ENCODE measurements at regions not wholly inside any gene's neighbourhood (a gene's known extent, or its start where the extent isn't known, plus 50 kb on each side); places are given as distances from the start of the nearest gene placed in this dataset.

DNA sequence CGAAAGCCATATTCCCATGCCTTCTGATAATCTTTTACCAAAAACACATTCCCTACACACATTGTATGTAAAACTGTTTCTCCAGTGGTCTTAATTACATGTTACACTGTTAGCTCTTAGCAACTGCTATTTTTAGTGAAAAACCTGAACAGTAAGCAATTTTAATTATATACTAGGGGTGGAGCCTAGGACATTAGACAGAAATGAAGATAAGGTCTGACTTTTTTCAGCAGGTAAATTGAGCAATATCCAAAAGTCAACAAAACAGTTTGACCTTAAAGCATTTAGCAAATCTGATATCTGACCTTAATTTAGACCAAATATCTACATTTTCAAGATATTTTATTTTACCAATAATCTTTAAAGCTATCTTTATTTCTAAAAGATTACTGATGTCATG, 60.2 kb downstream of the PDE6H start:
- Histone ChIP-seq H3K9me3 (no peaks in the 10 kb centered on the region), H3K4me3 (no peak overlapping the region), H3K27me3 (no peaks in the 10 kb centered on the region), H3K36me3 (no peaks in the 10 kb centered on the region), H3K4me1 (peaks cover 9 to 21% of the 10 kb centered on the region in 2 donors), H3K27ac (no peak overlapping the region)
- ATAC-seq (no peak), DNase-seq (no peak)
- TF ChIP-seq, protein P1, sequence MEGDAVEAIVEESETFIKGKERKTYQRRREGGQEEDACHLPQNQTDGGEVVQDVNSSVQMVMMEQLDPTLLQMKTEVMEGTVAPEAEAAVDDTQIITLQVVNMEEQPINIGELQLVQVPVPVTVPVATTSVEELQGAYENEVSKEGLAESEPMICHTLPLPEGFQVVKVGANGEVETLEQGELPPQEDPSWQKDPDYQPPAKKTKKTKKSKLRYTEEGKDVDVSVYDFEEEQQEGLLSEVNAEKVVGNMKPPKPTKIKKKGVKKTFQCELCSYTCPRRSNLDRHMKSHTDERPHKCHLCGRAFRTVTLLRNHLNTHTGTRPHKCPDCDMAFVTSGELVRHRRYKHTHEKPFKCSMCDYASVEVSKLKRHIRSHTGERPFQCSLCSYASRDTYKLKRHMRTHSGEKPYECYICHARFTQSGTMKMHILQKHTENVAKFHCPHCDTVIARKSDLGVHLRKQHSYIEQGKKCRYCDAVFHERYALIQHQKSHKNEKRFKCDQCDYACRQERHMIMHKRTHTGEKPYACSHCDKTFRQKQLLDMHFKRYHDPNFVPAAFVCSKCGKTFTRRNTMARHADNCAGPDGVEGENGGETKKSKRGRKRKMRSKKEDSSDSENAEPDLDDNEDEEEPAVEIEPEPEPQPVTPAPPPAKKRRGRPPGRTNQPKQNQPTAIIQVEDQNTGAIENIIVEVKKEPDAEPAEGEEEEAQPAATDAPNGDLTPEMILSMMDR (IDR thresholded peaks at IDR 0.05 in 4 of 5, conservative IDR thresholded peaks at IDR 0.05 in 1 of 5): no peak
- TF ChIP-seq POLR2A (IDR thresholded peaks at IDR 0.05): no peak
- intact Hi-C loops (cut with DNase I; ENCODE audit: low total_unique reads) (no loop called here), in situ Hi-C loops (cut with MboI; ENCODE audit: low sequenced_read_pairs in 4 of 4) (no loop called here)

DNA sequence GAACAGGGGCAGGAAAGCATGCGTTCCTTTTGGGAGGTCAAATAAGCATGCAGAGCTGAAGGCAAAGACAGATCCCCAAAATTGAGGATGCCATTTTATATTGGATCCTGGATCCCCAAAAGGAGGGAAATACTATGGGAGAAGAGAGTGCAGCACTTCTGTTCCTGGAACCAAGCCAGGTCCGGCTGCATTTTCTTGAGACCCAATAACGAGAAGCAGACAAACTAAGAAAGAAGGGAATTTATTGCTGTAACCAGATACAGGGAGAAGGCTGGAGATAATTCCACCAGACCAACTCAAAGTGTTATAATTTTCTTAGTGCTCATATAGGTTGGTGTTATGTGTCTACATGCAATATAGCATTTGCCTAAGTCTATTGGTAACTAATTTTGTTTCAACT, 60.8 kb downstream of the PDE6H start:
- no peak for ATAC-seq
- in situ Hi-C loops (cut with MboI; ENCODE audit: low sequenced_read_pairs in 4 of 4): no loop called here

DNA sequence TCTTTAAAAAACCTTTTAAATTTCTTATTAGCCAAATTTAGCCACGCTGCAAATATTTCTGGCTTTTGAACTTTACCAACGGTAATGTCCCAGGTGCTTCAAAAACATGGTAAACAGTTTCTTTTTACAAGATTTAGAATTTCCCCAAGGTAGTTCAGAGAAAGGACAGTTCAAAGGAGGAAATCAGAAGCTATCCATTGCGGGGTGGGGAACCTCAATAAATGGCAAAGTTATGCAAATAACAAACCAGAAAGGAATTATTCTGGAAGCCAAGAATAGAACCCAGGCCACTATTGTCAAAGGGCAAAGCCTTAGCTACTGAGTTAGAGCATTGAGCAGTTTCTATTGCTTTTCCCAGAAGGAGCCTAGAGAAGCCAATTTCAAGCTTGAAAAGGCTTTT, 62.3 kb downstream of the PDE6H start:
- no peak overlapping the region for H3K4me3 ChIP-seq
- ATAC-seq: no peak

More for the DNA sequence above, 60.8 kb downstream of the PDE6H start:
- Histone ChIP-seq H3K4me1 (peaks cover 9 to 21% of the 10 kb centered on the region in 2 donors), H3K27me3 (no peaks in the 10 kb centered on the region), H3K9me3 (no peaks in the 10 kb centered on the region), H3K4me3 (peak overlapping the region in 1 of 4 donors; percentile 16), H3K36me3 (no peaks in the 10 kb centered on the region), H3K27ac (no peak overlapping the region)
- DNase-seq: no peak
- TF ChIP-seq, protein P1 (IDR thresholded peaks at IDR 0.05 in 4 of 5, conservative IDR thresholded peaks at IDR 0.05 in 1 of 5): no peak
- TF ChIP-seq POLR2A (IDR thresholded peaks at IDR 0.05): no peak
- intact Hi-C loops (cut with DNase I; ENCODE audit: low total_unique reads): no loop called here

DNA sequence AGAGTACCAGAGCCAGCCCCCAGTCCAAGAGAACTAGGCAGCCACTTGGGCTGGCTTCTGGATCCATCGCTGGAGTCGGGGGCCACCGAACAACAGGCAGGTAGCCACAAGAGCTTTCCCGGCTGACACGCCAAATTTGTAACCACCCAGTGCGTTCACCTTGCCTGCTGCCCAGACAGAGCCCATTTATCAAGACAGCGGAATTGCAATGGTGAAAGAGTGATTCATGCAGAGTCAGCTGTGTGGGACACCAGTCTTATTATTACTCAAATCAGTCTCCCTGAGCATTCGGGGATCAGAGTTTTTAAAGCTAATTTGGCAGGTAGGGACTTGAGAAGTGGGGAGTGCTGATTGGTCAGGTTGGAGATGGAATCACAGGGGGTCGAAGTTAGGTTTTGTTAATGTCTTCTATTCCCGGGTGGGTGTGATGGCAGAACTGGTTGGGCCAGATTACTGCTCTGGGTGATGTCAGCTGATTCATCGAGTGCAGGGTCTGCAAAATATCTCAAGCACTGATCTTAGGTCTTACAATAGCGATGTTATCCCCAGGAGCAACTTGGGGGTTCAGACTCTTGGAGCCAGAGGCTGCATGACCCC, 64.3 kb downstream of the PDE6H start:
- in situ Hi-C loops (cut with MboI; ENCODE audit: low sequenced_read_pairs in 4 of 4): no loop called here
- TF ChIP-seq, protein P1 (IDR thresholded peaks at IDR 0.05 in 4 of 5, conservative IDR thresholded peaks at IDR 0.05 in 1 of 5): no peak
- no peak for TF ChIP-seq POLR2A (IDR thresholded peaks at IDR 0.05)
- no peak overlapping the region for H3K27ac ChIP-seq

More for the DNA sequence above, 62.3 kb downstream of the PDE6H start:
- Histone ChIP-seq H3K27ac (no peak overlapping the region), H3K27me3 (no peaks in the 10 kb centered on the region), H3K9me3 (no peaks in the 10 kb centered on the region), H3K36me3 (no peaks in the 10 kb centered on the region), H3K4me1 (peaks cover 9 to 21% of the 10 kb centered on the region in 2 donors)
- intact Hi-C loops (cut with DNase I; ENCODE audit: low total_unique reads): no loop called here
- DNase-seq: no peak
- no peak for TF ChIP-seq POLR2A (IDR thresholded peaks at IDR 0.05)
- TF ChIP-seq, protein P1 (IDR thresholded peaks at IDR 0.05 in 4 of 5, conservative IDR thresholded peaks at IDR 0.05 in 1 of 5): no peak
- in situ Hi-C loops (cut with MboI; ENCODE audit: low sequenced_read_pairs in 4 of 4): no loop called here

GRCh38 chr12:15038137-15038536, 65.3 kb downstream of the PDE6H start:
- TF ChIP-seq, protein P1 (IDR thresholded peaks at IDR 0.05 in 4 of 5, conservative IDR thresholded peaks at IDR 0.05 in 1 of 5): no peak
- TF ChIP-seq POLR2A (IDR thresholded peaks at IDR 0.05): no peak
- Histone ChIP-seq H3K4me3 (no peak overlapping the region), H3K4me1 (peaks cover 9 to 17% of the 10 kb centered on the region in 2 donors), H3K36me3 (no peaks in the 10 kb centered on the region), H3K27me3 (no peaks in the 10 kb centered on the region), H3K27ac (no peak overlapping the region), H3K9me3 (no peaks in the 10 kb centered on the region)
- in situ Hi-C loops (cut with MboI; ENCODE audit: low sequenced_read_pairs in 4 of 4) (no loop called here), intact Hi-C loops (cut with DNase I; ENCODE audit: low total_unique reads) (no loop called here)
- no peak for ATAC-seq
- DNase-seq: no peak

More for the DNA sequence above, 64.3 kb downstream of the PDE6H start:
- Histone ChIP-seq H3K27me3 (no peaks in the 10 kb centered on the region), H3K9me3 (no peaks in the 10 kb centered on the region), H3K36me3 (no peaks in the 10 kb centered on the region), H3K4me3 (no peak overlapping the region), H3K4me1 (peaks cover 9 to 21% of the 10 kb centered on the region in 2 donors)
- ATAC-seq (no peak), DNase-seq (no peak)
- intact Hi-C loops (cut with DNase I; ENCODE audit: low total_unique reads): no loop called here
